G401.6 (cell line): ENCODE measurements at regions not wholly inside any gene's neighbourhood (a gene's known extent, or its start where the extent isn't known, plus 50 kb on each side); places are given as distances from the start of the nearest gene placed in this dataset.
"Not testable (repeated sequence)": the region's sequence is repeated elsewhere in the genome, so short reads cannot be mapped to it uniquely, and the experiment has no call there.

Experiments
- FAIRE-seq: peaks from 2 replicates; lab custom pipeline; 2012; peaks lifted over from hg19 to GRCh38; lab: Jason Lieb, UNC

- FAIRE-seq: peak; percentile 64
Observed at GRCh38 chr5:100479079-100479688, 56.0 kb upstream of the FAM174A start.

DNA sequence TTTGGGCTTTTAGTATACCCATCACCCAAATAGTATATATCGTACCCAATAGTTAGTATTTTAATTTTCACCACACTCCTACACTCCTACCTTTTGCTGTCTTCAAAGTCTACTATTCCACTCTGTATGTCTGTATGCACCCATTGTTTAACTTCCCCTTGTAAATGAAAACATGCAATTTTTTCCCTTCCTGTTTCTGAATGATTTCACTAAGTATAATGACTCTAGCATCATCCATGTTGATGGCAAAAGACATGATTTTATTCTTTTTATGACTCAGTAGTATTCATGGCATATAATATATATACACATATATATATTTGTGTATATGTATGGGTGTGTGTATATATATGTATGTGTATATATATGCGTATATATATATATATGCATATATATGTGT, 63.1 kb upstream of the FAM174A start:
- no peak for FAIRE-seq

DNA sequence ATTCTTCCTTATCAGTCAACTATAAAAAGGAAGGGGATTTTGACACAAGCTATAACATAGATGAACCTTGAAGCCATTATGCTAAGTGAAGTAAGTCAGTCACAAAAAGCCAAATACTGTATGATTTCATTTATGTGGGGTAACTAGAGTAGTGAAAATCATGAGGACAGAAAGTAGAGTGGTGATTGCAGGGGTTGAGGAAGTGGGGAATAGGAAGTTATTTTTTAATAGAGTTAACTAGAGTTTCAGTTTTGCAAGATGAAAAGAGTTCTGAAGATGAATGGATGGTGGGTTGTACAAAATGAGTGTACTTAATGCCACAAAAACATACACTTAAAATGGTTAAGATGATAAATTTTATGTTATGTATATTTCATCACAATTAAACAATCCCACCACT, 65.4 kb upstream of the FAM174A start:
- FAIRE-seq: no peak

GRCh38 chr5:100464418-100464817, 70.8 kb upstream of the FAM174A start:
- FAIRE-seq: no peak

GRCh38 chr5:100456615-100457014, 78.6 kb upstream of the FAM174A start:
- FAIRE-seq: no peak

DNA sequence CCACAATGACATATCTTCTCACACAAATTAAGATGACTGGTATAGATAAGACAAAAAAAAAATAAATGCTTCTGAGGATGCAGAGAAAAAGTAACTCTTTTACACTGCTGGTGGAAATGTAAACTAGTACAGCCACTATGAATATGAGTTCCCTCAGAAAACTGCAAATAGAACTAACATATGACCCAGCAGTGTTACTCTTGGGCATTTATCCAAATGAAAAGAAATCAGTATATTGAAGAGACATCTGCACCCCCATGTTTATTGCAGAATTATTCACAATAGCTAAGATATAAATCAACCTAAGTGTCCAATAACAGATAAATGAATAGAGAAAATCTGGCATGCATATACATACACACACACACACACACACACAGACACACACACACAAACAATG, 83.0 kb upstream of the FAM174A start:
- FAIRE-seq: no peak

- FAIRE-seq: no peak
Observed at GRCh38 chr5:100448111-100448528, 87.1 kb upstream of the FAM174A start.

- no peak for FAIRE-seq
Observed at GRCh38 chr5:100446879-100447430, 88.2 kb upstream of the FAM174A start.

DNA sequence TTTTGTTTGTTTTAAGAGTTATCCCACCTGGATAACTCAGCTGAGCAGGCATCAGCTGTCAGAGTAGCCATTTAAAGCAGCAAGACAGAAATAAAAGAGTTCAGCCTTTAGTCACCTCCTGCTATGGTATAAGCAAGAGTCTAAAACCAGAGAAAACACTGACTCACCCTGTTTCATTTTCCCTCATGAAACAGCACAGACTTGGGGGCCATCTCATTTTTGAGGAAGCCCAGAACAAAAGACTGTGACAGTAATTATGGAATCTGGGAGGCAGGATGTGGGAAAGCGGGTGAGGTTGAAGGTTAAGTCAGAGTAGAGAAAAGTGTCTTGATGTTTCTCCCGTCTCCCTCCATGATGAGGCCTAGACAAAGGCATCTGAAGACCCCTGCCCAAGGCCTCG, 90.2 kb upstream of the FAM174A start:
- FAIRE-seq: no peak

- FAIRE-seq: no peak
Observed at GRCh38 chr5:100434815-100435214, 100.4 kb upstream of the FAM174A start.

DNA sequence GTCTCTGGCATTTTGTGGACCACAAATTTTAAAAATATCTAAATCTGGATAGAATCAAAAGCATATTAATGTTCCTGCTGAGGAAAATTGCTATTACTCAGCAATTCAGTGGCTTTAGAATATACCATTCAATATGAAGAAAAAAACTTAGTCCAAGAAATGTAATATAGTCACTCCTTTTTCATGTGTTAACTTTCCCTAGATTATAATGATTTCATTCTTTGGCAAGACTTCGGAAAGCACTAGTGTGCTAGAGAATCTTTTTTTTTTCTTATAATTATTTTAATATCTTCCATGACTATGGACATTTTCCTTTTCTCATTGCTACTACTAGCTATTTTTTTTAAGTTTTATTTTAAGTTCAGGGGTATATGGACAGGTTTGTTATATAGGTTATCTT, 102.4 kb upstream of the FAM174A start:
- FAIRE-seq: no peak

- FAIRE-seq: no peak
Observed at GRCh38 chr5:100430268-100431195, 104.6 kb upstream of the FAM174A start.

GRCh38 chr5:100424787-100425186, 110.4 kb upstream of the FAM174A start:
- FAIRE-seq: no peak

DNA sequence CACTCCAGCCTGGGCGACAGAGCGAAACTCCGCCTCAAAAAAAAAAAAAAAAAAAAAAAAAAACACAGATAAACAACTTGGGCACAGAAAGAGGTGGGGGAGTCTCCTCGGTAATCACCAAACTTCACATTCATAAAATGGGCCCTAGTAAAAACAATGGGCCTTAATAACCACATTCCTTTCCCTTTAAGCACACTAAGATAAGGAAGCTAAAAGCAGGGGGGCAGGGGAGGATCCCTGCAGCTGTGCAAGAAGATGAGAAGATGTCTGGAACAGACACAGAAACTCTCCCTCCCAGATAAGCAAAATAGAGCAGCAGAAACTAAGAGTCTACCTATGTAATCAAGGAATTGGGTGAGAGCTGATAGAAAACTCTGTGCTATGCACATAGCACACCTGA, 111.2 kb upstream of the FAM174A start:
- FAIRE-seq: no peak

- no peak for FAIRE-seq
Observed at GRCh38 chr5:100423330-100423729, 111.8 kb upstream of the FAM174A start.

GRCh38 chr5:100421360-100421759, 113.8 kb upstream of the FAM174A start:
- no peak for FAIRE-seq

- FAIRE-seq: no peak
Observed at GRCh38 chr5:100418231-100418630, 116.9 kb upstream of the FAM174A start.

DNA sequence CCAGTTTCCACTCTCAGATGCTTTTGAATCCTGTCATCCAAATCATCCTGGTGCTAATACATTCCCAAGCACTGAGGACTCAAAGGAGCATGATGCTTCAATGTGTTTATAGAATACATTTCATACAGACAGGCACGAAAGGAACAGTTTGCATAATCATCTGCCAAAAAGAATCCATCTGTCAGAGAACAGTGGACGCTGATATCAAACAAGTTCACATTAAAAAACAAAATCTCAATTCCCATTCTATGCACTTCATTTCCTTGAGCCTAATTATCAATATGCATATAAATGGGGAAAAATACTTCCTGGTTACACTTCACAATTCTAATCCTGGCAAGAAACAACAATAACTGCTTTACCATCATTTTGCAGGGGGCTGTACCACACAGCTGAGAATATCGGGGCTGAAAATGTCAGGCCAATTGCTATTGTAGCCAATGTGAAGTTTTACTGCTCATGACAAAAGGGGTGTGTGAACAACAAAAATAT, 125.5 kb upstream of the FAM174A start:
- FAIRE-seq: no peak

- FAIRE-seq: no peak
Observed at GRCh38 chr5:100407053-100407452, 128.1 kb upstream of the FAM174A start.

DNA sequence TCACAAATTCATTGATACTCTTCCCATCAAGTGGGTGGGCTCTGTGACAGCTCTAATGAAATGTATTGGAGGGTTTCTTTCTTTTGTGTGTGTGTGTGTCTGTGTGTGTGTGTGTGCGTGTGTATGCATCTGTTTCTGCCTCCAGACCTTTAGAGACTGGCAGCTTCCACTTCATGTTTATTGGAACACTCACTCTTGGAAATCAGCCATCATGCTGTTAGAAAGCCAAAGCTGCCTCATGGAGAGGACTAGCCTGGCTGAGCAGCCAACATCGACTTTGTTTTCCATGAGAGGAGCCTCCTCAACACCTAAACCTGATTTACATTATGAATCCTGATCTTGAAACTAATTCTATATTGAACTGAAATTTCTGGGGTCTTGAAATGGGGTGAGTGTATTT, 128.5 kb upstream of the FAM174A start:
- FAIRE-seq: no peak

GRCh38 chr5:100402071-100402470, 133.1 kb upstream of the FAM174A start:
- no peak for FAIRE-seq

GRCh38 chr5:100401149-100401548, 134.0 kb upstream of the FAM174A start:
- FAIRE-seq: no peak

- not testable (repeated sequence) for FAIRE-seq
Observed at GRCh38 chr5:100398815-100399214, 136.4 kb upstream of the FAM174A start.
